NT2/D1 (cell line): ENCODE measurements at regions not wholly inside any gene's neighbourhood (a gene's known extent, or its start where the extent isn't known, plus 50 kb on each side); places are given as distances from the start of the nearest gene placed in this dataset.

ENCODE experiments used
- DNase-seq: peaks from one replicate; pipeline ENCODE4 v3.0.0-alpha.2; 2011; ENCODE audit warnings: low read depth, low spot score
- H3K27me3 ChIP-seq: 2 replicates; pipeline ENCODE4 v1.6.0; 2011; ENCODE audit warnings: mild to moderate bottlenecking; ENCODE audit not compliant: insufficient read length, insufficient read depth
- H3K36me3 ChIP-seq: 2 replicates; pipeline ENCODE4 v1.6.1; 2011; ENCODE audit warnings: mild to moderate bottlenecking, low read length, mixed read lengths; ENCODE audit not compliant: insufficient read depth, insufficient read length
- H3K4me1 ChIP-seq: 2 replicates; pipeline ENCODE4 v1.5.1; 2011; ENCODE audit not compliant: insufficient read depth, insufficient read length
- H3K4me3 ChIP-seq: 2 replicates; pipeline ENCODE4 v1.5.1; 2011; ENCODE audit warnings: low read depth; ENCODE audit not compliant: insufficient read length
- H3K9ac ChIP-seq: 2 replicates; pipeline ENCODE4 v1.6.0; 2011; ENCODE audit warnings: low read depth; ENCODE audit not compliant: insufficient read length
- H3K9me3 ChIP-seq: 2 replicates; pipeline ENCODE4 v1.5.1; 2011; ENCODE audit warnings: mild to moderate bottlenecking, low read length; ENCODE audit not compliant: insufficient read depth
- SUZ12 ChIP-seq: IDR thresholded peaks from 2 replicates; pipeline ENCODE4 v1.6.1; 2011; ENCODE audit not compliant: insufficient read length, insufficient read depth; ENCODE audit errors: extremely low read depth
- YY1 ChIP-seq: IDR thresholded peaks from 2 replicates; pipeline ENCODE4 v1.6.1; 2011; ENCODE audit not compliant: insufficient read length, insufficient read depth
- ZNF274 ChIP-seq: IDR thresholded peaks from 2 replicates; pipeline ENCODE4 v1.6.1; 2011; ENCODE audit warnings: mild to moderate bottlenecking, low read depth, low read length

DNA sequence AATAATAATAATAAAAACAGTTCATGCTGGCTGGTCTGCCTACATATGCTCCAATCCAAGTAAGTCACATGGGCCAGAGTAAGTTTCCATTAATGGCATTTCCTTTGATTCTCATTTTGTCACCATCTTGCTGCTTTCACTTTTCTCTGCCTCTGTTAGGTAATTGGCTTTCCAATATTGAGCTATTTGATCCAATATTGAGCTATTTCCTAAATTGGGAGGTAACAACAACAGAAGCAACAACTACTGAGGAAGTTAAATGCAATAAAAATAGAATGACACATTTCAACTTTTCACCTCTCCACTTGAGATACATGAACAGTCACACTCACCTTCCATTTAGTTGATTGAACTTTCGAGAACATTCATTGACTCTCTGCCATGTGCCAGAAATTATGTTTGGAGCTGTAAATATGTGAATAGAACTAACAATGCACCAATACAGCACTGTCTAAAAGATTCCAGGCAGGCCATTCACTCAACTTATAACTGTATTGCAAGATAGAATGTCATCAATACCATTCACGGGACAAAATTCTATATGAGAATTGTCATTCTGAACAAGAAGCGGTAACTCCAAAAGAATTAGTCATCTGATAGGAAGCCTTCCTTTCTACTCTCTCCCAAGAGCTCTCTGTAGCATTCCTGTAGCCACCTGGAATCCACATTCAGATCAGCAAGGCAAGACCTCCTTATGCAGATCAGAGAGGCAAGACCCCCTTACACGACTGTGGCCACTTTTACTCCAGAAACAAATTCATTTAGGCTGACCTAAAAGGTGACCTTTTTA is 136.4 kb downstream of the PHLDA1 start:
- H3K4me3 ChIP-seq = no peak overlapping the region
- H3K9me3 ChIP-seq = no peaks in the 10 kb centered on the region
- no peak for DNase-seq
- no peaks in the 10 kb centered on the region for H3K36me3 ChIP-seq
- TF ChIP-seq SUZ12 = no peak
- no peaks in the 10 kb centered on the region for H3K27me3 ChIP-seq
- H3K4me1 ChIP-seq = no peaks in the 10 kb centered on the region
- H3K9ac ChIP-seq = no peak overlapping the region

DNA sequence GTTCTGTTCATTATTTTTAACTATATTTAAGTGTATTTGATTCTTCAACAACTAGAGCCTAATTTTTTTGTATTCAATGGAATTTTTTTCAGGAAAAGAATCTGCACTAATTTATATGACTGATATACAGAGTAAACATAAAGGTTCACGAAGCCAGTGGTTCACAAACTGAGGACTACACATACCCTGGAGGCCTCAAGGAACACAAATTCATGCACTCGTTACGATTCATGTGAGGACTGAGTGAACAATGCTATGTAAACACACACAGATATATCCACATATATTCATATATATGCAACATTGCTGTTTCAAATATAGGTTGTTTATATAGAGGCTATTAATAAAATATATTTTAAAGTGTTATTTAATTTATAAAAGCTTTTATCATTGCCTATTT is 137.8 kb downstream of the PHLDA1 start:
- Histone ChIP-seq H3K27me3 (no peaks in the 10 kb centered on the region), H3K4me1 (no peaks in the 10 kb centered on the region), H3K4me3 (no peak overlapping the region), H3K36me3 (no peaks in the 10 kb centered on the region), H3K9ac (no peak overlapping the region), H3K9me3 (no peaks in the 10 kb centered on the region)
- TF ChIP-seq YY1 = no peak
- no peak for TF ChIP-seq SUZ12
- no peak for TF ChIP-seq ZNF274
- DNase-seq = no peak

DNA sequence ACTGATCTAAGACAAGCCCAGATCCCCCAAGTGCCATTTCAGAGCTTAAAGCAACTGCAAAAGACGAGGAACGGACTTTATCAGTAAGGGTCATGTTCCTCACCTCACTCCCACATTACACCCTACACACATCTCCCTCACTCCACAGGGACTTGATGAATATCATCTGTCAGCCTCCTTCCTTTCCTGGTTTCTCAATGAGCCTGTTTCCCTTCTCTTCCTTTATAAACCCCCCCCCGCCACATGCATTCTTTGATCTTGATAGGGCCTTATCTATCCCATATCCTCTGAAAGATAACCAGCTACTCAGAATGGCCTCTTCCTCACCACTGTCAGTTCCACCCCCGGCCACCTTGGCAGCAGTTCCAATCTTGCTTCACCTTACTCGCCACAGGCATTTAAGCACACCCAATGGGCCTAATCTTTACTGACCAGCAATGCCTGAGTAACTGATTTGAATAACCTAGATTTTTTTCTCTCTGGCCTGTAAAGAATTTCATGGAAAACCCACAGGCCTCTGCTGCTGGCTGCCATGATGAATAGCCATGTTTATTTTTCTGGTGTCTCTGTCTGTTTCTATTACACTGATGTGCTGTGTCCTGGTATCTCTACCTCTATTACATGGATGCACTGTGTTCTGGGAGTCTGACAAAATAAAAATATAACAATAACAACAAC is 138.7 kb downstream of the PHLDA1 start:
- Histone ChIP-seq H3K27me3 (no peaks in the 10 kb centered on the region), H3K4me1 (no peaks in the 10 kb centered on the region), H3K9ac (no peak overlapping the region), H3K9me3 (no peaks in the 10 kb centered on the region), H3K36me3 (no peaks in the 10 kb centered on the region), H3K4me3 (no peak overlapping the region)
- TF ChIP-seq ZNF274 (no peak), SUZ12 (no peak)
- DNase-seq = no peak

DNA sequence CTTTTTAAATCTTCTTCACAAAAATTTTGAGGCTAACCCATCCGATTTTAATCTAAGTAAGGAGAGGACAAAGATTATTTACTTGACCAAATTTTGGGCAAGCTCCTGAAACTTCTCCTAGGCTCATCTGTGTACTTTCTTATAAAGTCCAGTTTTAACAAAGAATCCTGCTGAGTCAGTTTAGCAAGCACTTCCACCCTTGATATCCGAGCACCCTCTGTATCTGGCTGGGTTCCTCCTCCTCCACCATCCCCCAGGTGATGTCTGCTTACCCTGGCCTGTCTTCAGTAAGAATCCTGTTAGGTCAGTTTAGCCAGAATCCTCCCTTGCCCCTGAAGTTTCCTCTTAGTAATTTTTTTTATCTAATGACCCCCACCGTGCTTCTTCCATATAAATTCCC is 140.5 kb downstream of the PHLDA1 start:
- H3K4me3 ChIP-seq = no peak overlapping the region
- H3K27me3 ChIP-seq = no peaks in the 10 kb centered on the region
- H3K4me1 ChIP-seq = no peaks in the 10 kb centered on the region
- no peak for TF ChIP-seq ZNF274
- no peak for TF ChIP-seq SUZ12
- TF ChIP-seq YY1 = no peak
- no peaks in the 10 kb centered on the region for H3K9me3 ChIP-seq
- no peak for DNase-seq
- no peaks in the 10 kb centered on the region for H3K36me3 ChIP-seq
- H3K9ac ChIP-seq = no peak overlapping the region

DNA sequence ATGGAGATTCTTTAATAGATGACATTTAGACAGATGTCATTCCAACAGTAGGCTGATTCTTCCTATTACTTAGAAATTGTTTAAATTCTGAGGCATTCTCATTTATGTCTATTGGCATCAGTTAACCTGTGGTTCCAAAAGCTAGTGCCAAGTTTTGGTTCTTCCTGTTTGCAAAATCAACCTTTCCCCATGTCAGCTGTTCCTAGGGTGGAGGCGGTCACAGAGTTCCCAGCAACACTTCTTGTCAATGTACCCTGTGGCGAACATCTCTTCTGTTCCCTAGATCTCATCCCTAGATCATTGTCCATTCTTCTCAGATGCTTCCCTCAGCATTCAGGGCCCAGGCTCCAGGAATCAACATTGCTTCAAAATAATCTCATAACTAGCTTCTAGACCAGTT is 140.9 kb downstream of the PHLDA1 start:
- Histone ChIP-seq H3K36me3 (no peaks in the 10 kb centered on the region), H3K4me1 (no peaks in the 10 kb centered on the region), H3K9ac (no peak overlapping the region), H3K4me3 (no peak overlapping the region), H3K9me3 (no peaks in the 10 kb centered on the region), H3K27me3 (no peaks in the 10 kb centered on the region)
- TF ChIP-seq SUZ12 (no peak), YY1 (no peak), ZNF274 (no peak)
- DNase-seq = no peak

DNA sequence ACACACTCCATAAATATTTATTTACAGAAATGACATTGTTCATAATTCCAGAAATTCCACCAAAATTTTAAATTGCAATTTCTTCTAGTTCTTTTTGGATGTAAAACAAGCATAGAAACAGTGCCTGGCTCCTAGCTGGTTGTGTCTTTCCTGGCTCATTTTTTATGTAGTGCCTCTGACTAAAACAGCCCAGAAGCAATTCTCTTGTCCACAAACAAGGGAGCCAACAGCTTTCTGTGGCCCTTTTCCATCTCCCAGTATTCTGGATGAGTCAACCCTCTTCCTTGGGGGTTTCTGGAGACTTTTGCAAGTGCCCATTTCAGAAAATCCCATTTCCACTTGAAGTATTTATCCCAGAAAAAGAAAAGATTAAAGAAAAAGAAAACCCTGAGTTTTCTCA is 141.4 kb downstream of the PHLDA1 start:
- TF ChIP-seq YY1 (no peak), SUZ12 (no peak), ZNF274 (no peak)
- no peaks in the 10 kb centered on the region for H3K36me3 ChIP-seq
- H3K27me3 ChIP-seq = no peaks in the 10 kb centered on the region
- H3K4me1 ChIP-seq = no peaks in the 10 kb centered on the region
- H3K9ac ChIP-seq = no peak overlapping the region
- no peak for DNase-seq
- no peaks in the 10 kb centered on the region for H3K9me3 ChIP-seq
- no peak overlapping the region for H3K4me3 ChIP-seq

DNA sequence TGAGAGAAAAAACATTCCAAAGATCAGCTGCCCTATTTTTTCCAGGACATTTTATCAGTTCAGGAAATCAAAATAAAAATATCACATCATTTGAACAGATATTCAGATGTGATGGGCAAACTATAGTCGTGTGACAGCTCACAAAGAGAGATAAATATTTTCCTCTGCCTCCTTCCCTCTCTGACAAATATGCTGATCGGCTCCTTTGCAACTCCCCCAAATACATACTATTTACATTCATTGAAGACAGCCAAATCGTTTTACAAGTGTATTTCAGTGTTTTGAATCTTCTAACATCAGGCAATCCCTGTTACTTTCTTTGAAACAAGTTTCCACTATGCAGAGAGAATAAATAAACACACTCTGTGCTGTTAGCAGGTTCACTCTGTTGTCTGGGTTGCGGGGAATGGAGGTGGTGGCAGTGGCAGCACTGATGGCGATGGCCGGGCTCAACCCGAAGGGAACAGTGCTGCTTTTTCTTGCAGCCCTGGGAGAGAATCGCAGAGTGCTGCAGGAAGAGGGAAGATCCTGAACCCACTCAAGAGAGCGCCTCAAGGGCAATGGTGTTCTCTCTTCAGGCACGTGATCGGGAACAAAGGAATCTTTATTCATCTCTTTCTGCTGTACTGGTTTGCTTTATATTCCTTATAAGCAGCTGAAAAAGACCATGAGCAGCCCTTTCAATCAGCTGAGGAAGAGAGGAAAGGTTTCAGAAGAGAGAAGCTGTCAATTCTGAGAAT is 142.5 kb downstream of the PHLDA1 start:
- Histone ChIP-seq H3K27me3 (no peaks in the 10 kb centered on the region), H3K4me1 (no peaks in the 10 kb centered on the region), H3K9me3 (no peaks in the 10 kb centered on the region), H3K36me3 (no peaks in the 10 kb centered on the region), H3K4me3 (no peak overlapping the region), H3K9ac (no peak overlapping the region)
- TF ChIP-seq YY1 (no peak), SUZ12 (no peak), ZNF274 (no peak)
- no peak for DNase-seq
